Hematopoietic multipotent progenitor cell (in vitro differentiated cells): ENCODE measurements at regions not wholly inside any gene's neighbourhood (a gene's known extent, or its start where the extent isn't known, plus 50 kb on each side); places are given as distances from the start of the nearest gene placed in this dataset.

Experiments used
- DNase-seq, 3 donors: peaks; one replicate each; pipeline ENCODE4 v3.0.0-alpha.2; 2011 to 2015; ENCODE audit warnings: low read depth in 2 of 3, low spot score in 2 of 3

- no peak for DNase-seq
Observed at GRCh38 chr20:60900618-60901017, 351.4 kb upstream of the CDH4 start.

DNA sequence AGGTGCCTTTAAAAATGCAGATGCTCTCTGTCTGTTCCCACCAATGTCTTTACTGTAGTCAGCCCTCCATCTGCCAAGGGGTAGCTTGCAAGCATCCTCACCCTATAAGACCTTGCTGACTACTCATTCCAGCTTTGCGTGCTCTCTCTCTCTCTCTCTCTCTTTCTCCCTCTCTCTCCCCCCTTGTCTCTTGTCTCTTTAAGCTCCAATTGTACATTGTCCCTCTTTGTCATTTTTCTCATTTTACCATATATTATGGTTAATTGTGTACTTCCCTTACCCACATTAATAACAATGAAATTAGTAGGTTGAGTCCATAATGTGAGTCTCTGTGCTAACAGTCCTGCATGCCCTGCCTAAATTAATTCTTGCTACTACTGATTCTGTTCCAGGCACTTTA, 350.2 kb upstream of the CDH4 start:
- no peak for DNase-seq

GRCh38 chr20:60903325-60903971, 348.6 kb upstream of the CDH4 start:
- no peak for DNase-seq

- DNase-seq, result no peak
Observed at GRCh38 chr20:60904730-60905129, 347.3 kb upstream of the CDH4 start.

GRCh38 chr20:60905919-60906318, 346.1 kb upstream of the CDH4 start:
- DNase-seq, result no peak

GRCh38 chr20:60906555-60906954, 345.5 kb upstream of the CDH4 start:
- DNase-seq, result no peak

GRCh38 chr20:60913298-60913697, 338.8 kb upstream of the CDH4 start:
- no peak for DNase-seq

DNA sequence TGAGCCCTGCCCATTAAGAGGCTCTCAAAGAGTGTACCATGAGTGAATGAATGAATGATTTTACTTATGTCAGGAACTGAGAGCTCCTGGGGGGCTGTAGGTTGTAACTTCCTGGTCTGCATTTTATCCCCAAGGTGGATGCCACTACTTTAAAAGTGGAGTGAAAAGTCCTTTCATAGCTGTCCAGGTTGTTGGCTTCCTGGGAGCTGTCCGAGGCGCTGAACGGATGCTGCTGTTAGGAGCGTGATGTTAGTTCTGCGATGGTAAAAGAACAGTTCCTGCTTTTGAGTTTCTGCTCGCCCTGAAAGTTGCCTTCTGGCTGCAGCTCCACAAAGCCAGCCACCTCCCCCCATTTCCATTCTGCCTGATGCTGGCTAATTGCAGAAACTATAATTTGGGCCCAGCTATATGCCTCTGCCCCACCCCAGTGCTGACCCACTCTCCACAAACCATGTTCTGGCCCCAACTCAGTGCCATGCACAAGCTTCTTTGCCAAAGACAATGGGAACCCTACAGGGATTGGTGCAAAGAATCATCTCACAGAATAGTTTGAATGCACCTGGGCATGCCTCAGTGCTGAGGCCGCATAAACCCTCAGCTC, 330.9 kb upstream of the CDH4 start:
- peak in 1 of 3 donors; percentile 59 for DNase-seq

- DNase-seq, result no peak
Observed at GRCh38 chr20:60926831-60927230, 325.2 kb upstream of the CDH4 start.

- DNase-seq, result no peak
Observed at GRCh38 chr20:60928341-60928740, 323.7 kb upstream of the CDH4 start.

DNA sequence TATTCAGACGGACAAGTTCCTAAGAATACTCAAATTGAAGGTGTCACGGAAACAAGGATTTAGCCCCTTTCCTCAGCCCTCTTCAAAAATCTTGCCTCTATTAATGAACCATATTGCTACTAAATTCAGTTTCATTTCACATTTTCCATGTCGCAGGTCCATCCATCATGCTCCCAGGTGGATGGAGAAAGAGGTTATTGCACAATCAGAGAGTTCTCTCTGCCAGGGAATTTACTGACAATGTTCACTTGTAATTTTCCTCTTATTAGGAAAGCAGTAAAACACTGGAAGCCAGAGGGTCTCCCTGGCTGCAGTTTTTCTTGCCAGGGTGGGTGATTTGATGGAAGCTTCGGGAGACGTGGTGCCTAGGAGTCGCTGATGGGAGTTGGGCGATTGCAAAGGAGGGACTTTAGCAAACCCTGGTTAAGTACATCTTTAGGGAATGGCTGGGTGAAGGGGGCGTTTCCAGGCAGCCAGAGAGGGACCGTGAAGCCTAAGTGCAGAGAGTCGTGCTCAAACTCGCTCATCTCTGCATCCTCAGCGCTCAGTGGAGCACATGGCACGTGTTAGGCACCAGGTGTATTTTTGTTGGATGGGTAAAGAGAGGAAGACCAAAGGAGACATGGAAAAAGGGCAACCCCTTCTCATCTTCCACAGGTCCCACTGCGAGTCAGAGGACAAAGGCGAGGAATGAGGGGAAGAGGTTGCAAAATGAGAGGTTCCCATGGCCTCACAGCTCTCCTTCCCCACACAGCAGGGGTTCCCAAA, 321.9 kb upstream of the CDH4 start:
- DNase-seq, result no peak

DNA sequence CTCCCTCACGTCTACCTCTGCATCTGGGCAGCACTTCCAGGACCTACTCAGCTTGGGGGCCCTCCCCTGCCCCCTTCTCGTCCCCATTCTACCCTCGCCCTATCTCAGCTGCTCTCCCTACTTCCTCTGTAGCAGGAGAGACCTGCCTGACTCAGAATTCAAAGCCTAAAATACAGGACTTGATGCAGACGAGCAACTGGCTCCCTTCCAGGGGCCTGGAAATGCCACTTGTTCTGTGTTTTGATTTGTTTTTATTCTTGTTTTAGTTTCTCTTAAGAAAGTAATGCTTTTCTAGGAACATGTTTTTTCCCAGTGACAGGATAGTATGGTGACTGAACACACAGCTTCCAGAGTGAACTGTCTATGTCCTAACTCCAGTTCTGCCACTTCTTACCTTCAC, 320.4 kb upstream of the CDH4 start:
- no peak for DNase-seq

DNA sequence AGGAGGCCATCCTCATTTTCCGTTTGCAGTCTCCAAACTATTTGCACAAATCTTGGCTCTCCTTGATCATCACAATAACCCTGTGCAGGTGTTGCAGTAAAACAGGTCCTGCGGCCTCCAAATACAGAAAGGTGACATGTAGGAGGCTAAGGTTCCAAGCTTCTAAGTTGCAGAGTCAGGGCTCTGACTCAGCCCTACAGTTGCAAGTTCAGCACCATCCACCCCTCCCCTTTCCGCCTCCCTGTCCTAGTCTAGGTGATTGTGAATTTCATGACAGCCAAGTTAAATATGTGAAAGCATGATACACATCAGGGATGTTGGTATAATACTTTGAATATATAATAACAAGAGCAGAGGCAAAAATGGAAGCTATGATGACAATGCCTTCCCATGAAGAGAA, 317.3 kb upstream of the CDH4 start:
- DNase-seq, result no peak

DNA sequence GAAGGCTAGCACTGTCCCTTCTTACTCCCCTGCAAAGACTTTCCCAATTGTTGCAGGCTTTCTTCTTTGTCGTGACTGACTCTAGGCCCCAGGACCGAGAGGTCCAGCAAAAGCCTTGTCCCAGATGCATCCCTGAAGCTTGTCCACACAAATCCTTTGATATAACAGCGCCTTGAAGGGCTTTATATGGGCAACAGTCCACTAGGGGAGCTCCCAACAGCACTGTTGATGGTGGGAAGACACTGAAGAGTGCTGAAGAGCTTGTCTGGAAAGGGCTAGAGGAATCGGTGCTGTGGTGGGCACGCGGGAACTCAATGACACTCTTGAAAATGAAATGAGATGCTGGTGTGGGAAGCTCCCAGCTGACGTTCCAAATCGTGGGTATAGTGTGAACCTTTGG, 316.1 kb upstream of the CDH4 start:
- no peak for DNase-seq

GRCh38 chr20:60937585-60937984, 314.5 kb upstream of the CDH4 start:
- no peak for DNase-seq

DNA sequence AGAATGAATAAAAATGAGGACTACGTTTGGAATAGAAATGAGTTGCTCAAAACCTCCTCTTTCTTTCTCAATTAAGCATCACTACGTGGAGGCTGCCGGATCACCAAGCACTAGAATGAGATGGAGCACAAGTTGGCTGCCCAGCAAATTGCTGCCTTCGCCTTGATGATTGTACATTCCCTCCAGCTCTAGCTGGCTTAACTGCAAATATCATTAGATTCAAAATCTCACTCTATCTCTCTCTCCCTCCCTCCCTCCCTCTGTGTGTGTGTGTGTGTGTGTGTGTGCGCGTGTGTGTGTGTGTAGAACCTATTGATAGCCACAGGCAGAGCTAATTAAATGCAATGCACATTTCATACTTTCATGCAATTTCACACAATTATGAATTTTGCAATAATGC, 310.7 kb upstream of the CDH4 start:
- DNase-seq, result no peak

DNA sequence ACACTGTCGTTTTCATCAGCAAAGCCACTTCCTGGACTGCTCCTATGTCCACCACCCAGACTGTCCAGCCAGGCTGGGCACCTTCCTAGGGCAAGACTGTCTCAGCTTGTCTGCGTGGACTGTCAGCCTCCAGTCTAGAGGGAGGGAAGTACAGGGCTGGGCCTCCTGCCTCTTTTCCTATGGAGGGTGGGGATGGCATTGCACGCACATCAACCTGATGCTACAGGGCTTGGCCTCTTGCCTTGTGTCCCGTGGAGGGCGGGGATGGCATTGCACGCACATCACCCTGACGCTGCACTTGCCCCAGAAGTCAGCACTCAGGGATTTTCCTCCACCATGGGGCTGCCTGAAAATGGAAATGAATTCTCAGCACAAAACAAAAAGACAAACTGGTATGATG, 304.2 kb upstream of the CDH4 start:
- no peak for DNase-seq

- no peak for DNase-seq
Observed at GRCh38 chr20:60948224-60948623, 303.8 kb upstream of the CDH4 start.

DNA sequence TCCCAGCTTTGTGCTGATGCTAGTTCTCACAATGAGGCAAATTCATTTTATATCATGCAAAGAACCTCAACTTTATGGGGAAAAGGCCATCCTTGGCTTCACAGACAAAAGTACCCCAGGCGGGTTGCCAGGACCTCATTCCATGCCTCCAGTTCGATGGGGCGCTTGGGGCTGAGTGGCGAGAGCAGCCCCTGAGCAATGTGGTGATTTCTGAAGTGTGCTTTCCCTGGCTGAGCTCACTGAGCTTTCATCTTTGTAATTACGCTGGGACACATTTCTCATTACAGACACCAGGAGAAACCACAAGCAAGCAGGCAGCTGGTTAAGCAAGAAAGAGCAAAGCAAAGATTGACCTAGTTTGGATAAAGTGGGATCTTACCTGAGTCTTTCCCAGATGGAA, 301.5 kb upstream of the CDH4 start:
- no peak for DNase-seq

DNA sequence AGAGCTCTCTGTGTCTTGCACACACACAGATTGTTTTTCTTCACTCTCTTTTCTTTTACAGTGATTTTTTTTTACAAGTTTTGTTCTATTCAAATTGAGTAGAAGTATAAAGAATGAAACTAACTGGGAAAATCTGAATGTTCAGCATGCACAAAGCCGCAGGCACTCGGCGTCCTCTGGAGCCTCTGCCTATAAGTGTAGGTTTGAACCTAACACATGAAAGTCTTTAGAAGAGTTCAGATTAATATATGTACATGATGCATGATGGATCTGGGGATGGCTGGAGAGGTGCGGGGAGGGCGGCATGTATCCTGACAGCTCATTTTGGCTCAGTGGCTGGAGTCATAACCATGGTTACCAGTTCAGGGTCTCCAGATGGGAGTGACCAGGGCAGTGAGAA, 301.1 kb upstream of the CDH4 start:
- no peak for DNase-seq

DNA sequence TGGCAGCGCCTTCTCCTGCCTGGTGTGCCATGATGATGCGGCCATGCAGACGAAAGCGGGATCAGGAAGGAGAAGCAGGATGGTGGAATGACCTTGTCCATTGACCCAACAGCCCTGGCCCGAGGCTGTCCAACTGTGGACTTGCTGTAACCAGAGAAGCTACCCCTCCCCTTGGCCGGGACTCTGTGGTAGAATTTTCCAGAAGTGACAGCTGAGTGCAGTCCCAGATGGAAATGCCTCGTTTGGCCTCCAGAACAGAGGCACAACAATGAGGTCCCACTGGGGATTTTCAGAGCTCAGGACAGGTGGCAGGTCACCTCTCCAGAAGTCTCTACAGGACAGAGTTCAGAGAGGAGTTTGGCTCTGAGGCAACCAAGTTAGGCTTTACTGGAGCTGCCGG, 299.2 kb upstream of the CDH4 start:
- no peak for DNase-seq

DNA sequence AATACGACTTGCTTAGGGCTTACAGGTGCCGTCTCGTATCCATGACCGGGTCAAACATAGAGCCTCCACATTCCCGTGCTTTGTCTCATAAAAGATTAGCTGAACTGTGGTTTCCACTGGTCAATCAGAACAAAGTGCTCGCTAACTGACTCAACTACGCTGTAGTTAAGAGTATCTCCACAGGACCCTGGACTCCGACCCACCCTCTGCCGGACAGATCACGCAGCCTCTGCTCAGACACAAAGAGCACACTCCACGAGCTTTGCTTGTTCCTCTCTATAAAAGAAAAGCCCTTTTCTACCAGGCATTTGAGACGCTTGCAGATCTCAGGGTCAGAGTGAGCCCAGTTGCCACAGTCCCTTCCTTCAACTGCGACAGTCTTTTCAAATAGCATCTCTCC, 298.7 kb upstream of the CDH4 start:
- DNase-seq, result no peak
